Loucy (cell line): ENCODE measurements at regions not wholly inside any gene's neighbourhood (a gene's known extent, or its start where the extent isn't known, plus 50 kb on each side); places are given as distances from the start of the nearest gene placed in this dataset.

ENCODE experiments used
- CTCF ChIP-seq: fragments of 200-600 bp; sonication (generic); conservative IDR thresholded peaks from 2 replicates; pipeline ENCODE4 v1.5.1; 2014; ENCODE audit warnings: mild to moderate bottlenecking, antibody characterized with exemption, low read length
- EZH2phosphoT487 ChIP-seq: fragments of 200-600 bp; IDR thresholded peaks from 2 replicates; pipeline ENCODE4 v1.6.1; 2018; ENCODE audit warnings: antibody characterized with exemption, mild to moderate bottlenecking, moderate library complexity, borderline replicate concordance

GRCh38 chr7:131115340-131115739, 212.3 kb upstream of the MKLN1 start:
- TF ChIP-seq CTCF (no peak), EZH2phosphoT487 (no peak)
